Choroid plexus epithelial cell (primary cell): ENCODE measurements at regions not wholly inside any gene's neighbourhood (a gene's known extent, or its start where the extent isn't known, plus 50 kb on each side); places are given as distances from the start of the nearest gene placed in this dataset.

Experiments
- DNase-seq: peaks from one replicate; pipeline ENCODE4 v3.0.0-alpha.2; 2010; ENCODE audit warnings: low read depth
- H3K4me3 ChIP-seq: 2 replicates; pipeline ENCODE4 v1.5.1; 2011; ENCODE audit warnings: low read depth, mild to moderate bottlenecking, control low read depth, low read length, moderate library complexity
- CTCF ChIP-seq: conservative IDR thresholded peaks from 2 replicates; pipeline ENCODE4 v1.5.1; 2011; ENCODE audit warnings: low read depth, mild to moderate bottlenecking, control low read depth, inconsistent platforms, low read length, moderate library complexity

GRCh38 chr17:63267846-63268245 lies 178.3 kb downstream of the CYB561 start:
- no peak for TF ChIP-seq CTCF
- H3K4me3 ChIP-seq, result no peak overlapping the region

GRCh38 chr17:63268827-63269226 lies 177.3 kb downstream of the CYB561 start:
- no peak for DNase-seq
- no peak for TF ChIP-seq CTCF
- H3K4me3 ChIP-seq, result no peak overlapping the region

More at GRCh38 chr17:63267846-63268245, 178.3 kb downstream of the CYB561 start:
- DNase-seq, result no peak

- H3K4me3 ChIP-seq, result no peak overlapping the region
- no peak for TF ChIP-seq CTCF
- no peak for DNase-seq
Measured at GRCh38 chr17:63270610-63271009, 175.5 kb downstream of the CYB561 start.

- no peak for TF ChIP-seq CTCF
- H3K4me3 ChIP-seq, result no peak overlapping the region
- peak; percentile 81 for DNase-seq
Measured at GRCh38 chr17:63274146-63274545, 172.0 kb downstream of the CYB561 start.

GRCh38 chr17:63275318-63275970 lies 170.7 kb downstream of the CYB561 start:
- H3K4me3 ChIP-seq, result no peak overlapping the region
- no peak for TF ChIP-seq CTCF
- DNase-seq, result peak; percentile 96

- TF ChIP-seq CTCF, result no peak
- H3K4me3 ChIP-seq, result no peak overlapping the region
- no peak for DNase-seq
Measured at GRCh38 chr17:63275971-63276745, 169.9 kb downstream of the CYB561 start.

- no peak for TF ChIP-seq CTCF
- no peak for DNase-seq
- H3K4me3 ChIP-seq, result no peak overlapping the region
Measured at GRCh38 chr17:63276821-63277220, 169.3 kb downstream of the CYB561 start.
